Peyer's patch (tissue), 4 donors: ENCODE measurements at regions not wholly inside any gene's neighbourhood (a gene's known extent, or its start where the extent isn't known, plus 50 kb on each side); places are given as distances from the start of the nearest gene placed in this dataset.

Source experiments
- DNase-seq, 3 donors: peaks; one replicate each; pipeline ENCODE4 v3.0.0-alpha.2; 2017 to 2019
- H3K27ac ChIP-seq, 4 donors: fragments of 200-600 bp; sonication (generic); one replicate each; pipeline ENCODE4 v1.5.1; 2016 to 2019
- H3K27me3 ChIP-seq, 2 donors: fragments of 200-600 bp; sonication (generic); one replicate each; pipeline ENCODE4 v1.5.1; 2019
- H3K36me3 ChIP-seq, 3 donors: fragments of 200-600 bp; sonication (generic); one replicate each; pipeline ENCODE4 v1.5.1; 2016 to 2019
- H3K4me1 ChIP-seq, 4 donors: fragments of 200-600 bp; sonication (generic); one replicate each; pipeline ENCODE4 v1.5.1; 2016 to 2019
- H3K4me3 ChIP-seq, 4 donors: fragments of 200-600 bp; sonication (generic); 1 replicate in 3 of 4; 2 replicates in 1 of 4; pipeline ENCODE4 v1.5.1; 2016 to 2019; ENCODE audit warnings: mild to moderate bottlenecking in 1 of 4
- H3K9me3 ChIP-seq, 4 donors: fragments of 200-600 bp; sonication (generic); one replicate each; pipeline ENCODE4 v1.5.1; 2016 to 2019; ENCODE audit warnings: mild to moderate bottlenecking in 1 of 4
- POLR2A ChIP-seq, 2 donors: fragments of 450-650 bp; IDR thresholded peaks; one replicate each; pipeline ENCODE4 v1.5.1; 2017; ENCODE audit warnings: antibody characterized with exemption in 2 of 2, mild to moderate bottlenecking in 2 of 2, moderate library complexity in 2 of 2
- TF ChIP-seq, protein P1 (sequence below), 6 experiments: fragments of 450-650 bp in 4 of 6; fragments of 200-600 bp in 2 of 6; sonication (generic) in 1 of 6; IDR thresholded peaks; one replicate each; pipeline ENCODE4 v1.5.1; 2017 to 2019; ENCODE audit warnings: antibody characterized with exemption in 6 of 6, mild to moderate bottlenecking in 3 of 6, moderate library complexity in 1 of 6

DNA sequence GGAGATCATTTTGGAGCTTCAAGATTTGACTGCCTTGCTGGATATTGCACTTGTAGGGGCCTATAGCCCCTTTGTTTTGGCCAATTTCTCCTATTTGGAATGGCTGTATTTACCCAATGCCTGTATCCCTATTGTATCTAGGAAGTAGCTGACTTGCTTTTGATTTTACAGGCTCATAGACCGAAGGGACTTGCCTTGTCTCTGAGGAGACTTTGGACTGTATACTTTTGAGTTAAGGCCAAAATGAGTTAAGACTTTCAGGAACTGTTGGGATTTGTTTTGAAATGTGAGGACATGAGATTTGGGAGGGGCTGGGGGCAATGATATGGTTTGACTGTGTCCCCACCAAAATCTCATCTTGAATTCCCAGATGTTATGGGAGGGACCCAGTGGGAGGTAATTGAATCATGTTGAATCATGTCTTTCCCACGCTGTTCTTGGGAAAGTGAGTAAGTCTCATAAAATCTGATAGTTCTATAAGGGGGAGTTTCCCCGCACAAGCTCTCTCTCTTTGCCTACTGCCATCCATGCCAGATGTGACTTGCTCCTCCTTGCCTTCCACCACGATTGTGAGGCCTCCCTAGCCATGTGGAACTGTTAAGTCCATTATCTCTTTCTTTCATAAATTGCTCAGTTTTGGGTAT is 276.1 kb downstream of the LMX1A start:
- no peak for DNase-seq
- Histone ChIP-seq H3K27me3 (no peaks in the 10 kb centered on the region), H3K27ac (no peak overlapping the region), H3K9me3 (no peaks in the 10 kb centered on the region), H3K4me3 (no peak overlapping the region), H3K36me3 (no peaks in the 10 kb centered on the region), H3K4me1 (no peaks in the 10 kb centered on the region)
- TF ChIP-seq, protein P1, sequence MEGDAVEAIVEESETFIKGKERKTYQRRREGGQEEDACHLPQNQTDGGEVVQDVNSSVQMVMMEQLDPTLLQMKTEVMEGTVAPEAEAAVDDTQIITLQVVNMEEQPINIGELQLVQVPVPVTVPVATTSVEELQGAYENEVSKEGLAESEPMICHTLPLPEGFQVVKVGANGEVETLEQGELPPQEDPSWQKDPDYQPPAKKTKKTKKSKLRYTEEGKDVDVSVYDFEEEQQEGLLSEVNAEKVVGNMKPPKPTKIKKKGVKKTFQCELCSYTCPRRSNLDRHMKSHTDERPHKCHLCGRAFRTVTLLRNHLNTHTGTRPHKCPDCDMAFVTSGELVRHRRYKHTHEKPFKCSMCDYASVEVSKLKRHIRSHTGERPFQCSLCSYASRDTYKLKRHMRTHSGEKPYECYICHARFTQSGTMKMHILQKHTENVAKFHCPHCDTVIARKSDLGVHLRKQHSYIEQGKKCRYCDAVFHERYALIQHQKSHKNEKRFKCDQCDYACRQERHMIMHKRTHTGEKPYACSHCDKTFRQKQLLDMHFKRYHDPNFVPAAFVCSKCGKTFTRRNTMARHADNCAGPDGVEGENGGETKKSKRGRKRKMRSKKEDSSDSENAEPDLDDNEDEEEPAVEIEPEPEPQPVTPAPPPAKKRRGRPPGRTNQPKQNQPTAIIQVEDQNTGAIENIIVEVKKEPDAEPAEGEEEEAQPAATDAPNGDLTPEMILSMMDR (IDR thresholded peaks at IDR 0.05) = no peak
- TF ChIP-seq POLR2A (IDR thresholded peaks at IDR 0.05) = no peak

DNA sequence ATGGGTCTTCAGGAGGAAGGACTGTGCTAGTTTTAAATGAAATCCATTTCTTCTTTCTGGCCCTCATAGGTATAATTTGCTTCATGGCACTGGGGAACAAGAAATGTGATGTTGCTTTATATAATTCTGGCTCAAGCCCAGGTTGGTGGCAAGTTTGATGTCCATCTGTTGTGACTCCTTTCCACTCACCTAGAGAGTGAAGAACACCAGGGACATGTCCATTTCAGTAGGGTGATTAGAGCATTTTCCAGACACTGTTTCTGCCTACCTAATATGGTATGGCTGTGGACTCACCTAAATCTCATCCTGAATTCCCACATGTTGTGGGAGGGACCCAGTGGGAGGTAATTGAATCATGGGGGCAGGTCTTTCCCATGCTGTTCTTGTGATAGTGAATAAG is 278.1 kb downstream of the LMX1A start:
- Histone ChIP-seq H3K4me3 (no peak overlapping the region), H3K36me3 (no peaks in the 10 kb centered on the region)

GRCh38 chr1:165075725-165076370 is 280.7 kb downstream of the LMX1A start:
- no peaks in the 10 kb centered on the region for H3K36me3 ChIP-seq
- no peak overlapping the region for H3K4me3 ChIP-seq
- no peaks in the 10 kb centered on the region for H3K9me3 ChIP-seq
- no peaks in the 10 kb centered on the region for H3K4me1 ChIP-seq
- TF ChIP-seq, protein P1 (IDR thresholded peaks at IDR 0.05) = peak in 3 of 6 experiments; percentile 26 to 40 (median 34)
- TF ChIP-seq POLR2A (IDR thresholded peaks at IDR 0.05) = no peak
- DNase-seq = no peak
- H3K27me3 ChIP-seq = no peaks in the 10 kb centered on the region
- no peak overlapping the region for H3K27ac ChIP-seq

More for the DNA sequence above, 278.1 kb downstream of the LMX1A start:
- TF ChIP-seq POLR2A (IDR thresholded peaks at IDR 0.05) = no peak
- TF ChIP-seq, protein P1 (IDR thresholded peaks at IDR 0.05) = no peak
- DNase-seq = no peak
- Histone ChIP-seq H3K9me3 (no peaks in the 10 kb centered on the region), H3K4me1 (no peaks in the 10 kb centered on the region), H3K27me3 (no peaks in the 10 kb centered on the region), H3K27ac (no peak overlapping the region)

DNA sequence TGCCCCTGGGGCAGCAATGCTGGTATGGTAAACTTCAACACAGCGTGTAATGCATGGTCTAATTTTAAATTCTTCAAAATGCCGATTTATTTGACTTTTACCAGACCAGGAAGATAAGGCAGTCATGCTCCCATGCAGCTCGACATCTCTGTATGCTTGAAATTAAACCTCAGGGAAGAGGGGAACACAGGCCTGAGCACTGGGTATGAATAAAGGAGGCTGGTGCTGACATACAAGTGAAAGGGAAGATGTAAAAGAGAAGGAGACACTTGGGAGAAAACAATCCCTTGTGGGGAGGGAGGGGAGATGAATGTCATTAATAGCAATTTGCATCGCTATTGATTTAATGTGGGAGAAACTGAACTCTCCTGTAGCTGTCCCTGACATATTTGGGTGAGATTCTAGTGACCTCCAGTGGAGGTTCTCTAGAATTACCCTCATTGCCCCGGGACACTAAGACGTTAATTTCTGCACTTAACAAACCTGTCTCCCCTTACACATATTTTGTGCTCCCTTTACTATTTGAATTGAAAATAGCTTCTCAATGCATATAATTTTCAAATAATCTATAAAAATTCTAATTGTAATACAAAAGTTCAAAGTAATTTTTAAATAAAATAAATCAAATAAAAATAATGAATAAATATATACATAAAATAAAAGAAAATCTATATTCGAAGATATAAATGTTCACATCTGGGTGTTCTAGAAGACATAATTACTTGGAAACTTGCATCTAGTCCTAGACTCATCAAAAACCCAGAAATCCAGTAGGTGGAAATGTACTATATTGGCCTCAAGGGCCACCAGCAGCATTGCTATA is 283.1 kb downstream of the LMX1A start:
- H3K27ac ChIP-seq = no peak overlapping the region
- no peaks in the 10 kb centered on the region for H3K9me3 ChIP-seq

GRCh38 chr1:165070675-165071074 is 285.8 kb downstream of the LMX1A start:
- Histone ChIP-seq H3K36me3 (no peaks in the 10 kb centered on the region), H3K9me3 (no peaks in the 10 kb centered on the region), H3K4me3 (no peak overlapping the region), H3K27me3 (no peaks in the 10 kb centered on the region), H3K27ac (no peak overlapping the region), H3K4me1 (no peaks in the 10 kb centered on the region)
- no peak for DNase-seq
- TF ChIP-seq, protein P1 (IDR thresholded peaks at IDR 0.05) = no peak
- TF ChIP-seq POLR2A (IDR thresholded peaks at IDR 0.05) = no peak

More for the DNA sequence above, 283.1 kb downstream of the LMX1A start:
- H3K4me3 ChIP-seq = no peak overlapping the region
- H3K36me3 ChIP-seq = no peaks in the 10 kb centered on the region
- no peak for DNase-seq
- no peak for TF ChIP-seq POLR2A (IDR thresholded peaks at IDR 0.05)
- TF ChIP-seq, protein P1 (IDR thresholded peaks at IDR 0.05) = peak in 4 of 6 experiments; percentile 41 to 75 (median 73)
- no peaks in the 10 kb centered on the region for H3K27me3 ChIP-seq
- no peaks in the 10 kb centered on the region for H3K4me1 ChIP-seq
